Suprapubic skin (tissue), 3 donors: ENCODE measurements at regions not wholly inside any gene's neighbourhood (a gene's known extent, or its start where the extent isn't known, plus 50 kb on each side); places are given as distances from the start of the nearest gene placed in this dataset.

ENCODE experiments used
- POLR2AphosphoS5 ChIP-seq, 3 donors: sonication (generic); formaldehyde crosslinking; IDR thresholded peaks; one replicate each; pipeline ENCODE4 v1.6.1; 2017; ENCODE audit warnings: antibody characterized with exemption in 3 of 3
- TF ChIP-seq, protein P1 (sequence below), 2 donors: fragments of 200-600 bp in 1 of 2; fragments of 450-650 bp in 1 of 2; sonication (generic) in 1 of 2; IDR thresholded peaks; one replicate each; pipeline ENCODE4 v1.5.1; 2016 to 2019; ENCODE audit warnings: antibody characterized with exemption in 2 of 2, mild to moderate bottlenecking in 1 of 2, moderate library complexity in 1 of 2

DNA sequence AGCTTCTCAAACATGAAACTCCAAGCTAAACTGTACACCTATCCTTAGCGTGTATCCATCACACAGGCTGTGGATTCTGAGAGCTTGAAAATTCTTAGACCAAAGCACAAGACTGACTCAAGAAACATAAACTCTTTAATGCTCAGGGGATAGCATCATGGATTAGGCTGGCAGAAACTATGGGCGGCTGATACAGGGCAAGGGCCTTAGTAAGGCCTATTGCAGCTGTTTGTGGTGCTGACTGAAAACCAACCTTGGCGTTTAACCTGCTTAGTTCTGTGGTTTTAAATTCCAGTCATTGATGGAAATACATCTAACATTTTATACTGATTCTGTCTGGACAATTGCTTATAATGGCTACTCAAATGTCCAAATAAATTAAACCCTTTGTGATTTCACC lies 183.7 kb downstream of the TLR4 start:
- TF ChIP-seq, protein P1, sequence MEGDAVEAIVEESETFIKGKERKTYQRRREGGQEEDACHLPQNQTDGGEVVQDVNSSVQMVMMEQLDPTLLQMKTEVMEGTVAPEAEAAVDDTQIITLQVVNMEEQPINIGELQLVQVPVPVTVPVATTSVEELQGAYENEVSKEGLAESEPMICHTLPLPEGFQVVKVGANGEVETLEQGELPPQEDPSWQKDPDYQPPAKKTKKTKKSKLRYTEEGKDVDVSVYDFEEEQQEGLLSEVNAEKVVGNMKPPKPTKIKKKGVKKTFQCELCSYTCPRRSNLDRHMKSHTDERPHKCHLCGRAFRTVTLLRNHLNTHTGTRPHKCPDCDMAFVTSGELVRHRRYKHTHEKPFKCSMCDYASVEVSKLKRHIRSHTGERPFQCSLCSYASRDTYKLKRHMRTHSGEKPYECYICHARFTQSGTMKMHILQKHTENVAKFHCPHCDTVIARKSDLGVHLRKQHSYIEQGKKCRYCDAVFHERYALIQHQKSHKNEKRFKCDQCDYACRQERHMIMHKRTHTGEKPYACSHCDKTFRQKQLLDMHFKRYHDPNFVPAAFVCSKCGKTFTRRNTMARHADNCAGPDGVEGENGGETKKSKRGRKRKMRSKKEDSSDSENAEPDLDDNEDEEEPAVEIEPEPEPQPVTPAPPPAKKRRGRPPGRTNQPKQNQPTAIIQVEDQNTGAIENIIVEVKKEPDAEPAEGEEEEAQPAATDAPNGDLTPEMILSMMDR (IDR thresholded peaks at IDR 0.05), result no peak
- no peak for TF ChIP-seq POLR2AphosphoS5 (IDR thresholded peaks at IDR 0.05)
